GM12872 (cell line): ENCODE measurements at regions not wholly inside any gene's neighbourhood (a gene's known extent, or its start where the extent isn't known, plus 50 kb on each side); places are given as distances from the start of the nearest gene placed in this dataset.

ENCODE experiments used
- CTCF ChIP-seq: IDR thresholded peaks from 3 replicates; pipeline ENCODE4 v1.5.1; 2011; ENCODE audit warnings: low read depth, mild to moderate bottlenecking, low read length, moderate library complexity; ENCODE audit not compliant: insufficient read depth

GRCh38 chr18:57980573-57981307 is 63.3 kb upstream of the NEDD4L start:
- TF ChIP-seq CTCF, result no peak

GRCh38 chr18:57976230-57976773 is 67.7 kb upstream of the NEDD4L start:
- no peak for TF ChIP-seq CTCF

DNA sequence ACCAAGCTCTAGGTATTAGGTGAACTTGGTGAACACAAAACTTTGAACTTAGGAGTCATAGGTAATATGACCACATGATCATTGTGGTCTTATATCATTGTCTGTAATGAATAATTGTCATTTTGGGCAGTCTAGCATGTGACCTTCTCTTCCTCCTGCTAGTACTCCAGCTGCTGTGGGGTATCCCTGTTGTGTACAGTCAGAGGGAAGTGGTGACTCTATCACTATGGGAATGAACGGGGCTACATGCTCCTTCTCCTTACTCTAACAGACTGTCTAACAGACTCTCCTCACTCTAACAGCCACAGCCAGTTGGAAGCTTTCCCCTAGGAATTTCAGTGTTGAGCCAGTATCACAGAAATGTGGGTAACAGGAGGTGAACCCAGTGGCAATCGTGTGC is 68.2 kb upstream of the NEDD4L start:
- no peak for TF ChIP-seq CTCF

DNA sequence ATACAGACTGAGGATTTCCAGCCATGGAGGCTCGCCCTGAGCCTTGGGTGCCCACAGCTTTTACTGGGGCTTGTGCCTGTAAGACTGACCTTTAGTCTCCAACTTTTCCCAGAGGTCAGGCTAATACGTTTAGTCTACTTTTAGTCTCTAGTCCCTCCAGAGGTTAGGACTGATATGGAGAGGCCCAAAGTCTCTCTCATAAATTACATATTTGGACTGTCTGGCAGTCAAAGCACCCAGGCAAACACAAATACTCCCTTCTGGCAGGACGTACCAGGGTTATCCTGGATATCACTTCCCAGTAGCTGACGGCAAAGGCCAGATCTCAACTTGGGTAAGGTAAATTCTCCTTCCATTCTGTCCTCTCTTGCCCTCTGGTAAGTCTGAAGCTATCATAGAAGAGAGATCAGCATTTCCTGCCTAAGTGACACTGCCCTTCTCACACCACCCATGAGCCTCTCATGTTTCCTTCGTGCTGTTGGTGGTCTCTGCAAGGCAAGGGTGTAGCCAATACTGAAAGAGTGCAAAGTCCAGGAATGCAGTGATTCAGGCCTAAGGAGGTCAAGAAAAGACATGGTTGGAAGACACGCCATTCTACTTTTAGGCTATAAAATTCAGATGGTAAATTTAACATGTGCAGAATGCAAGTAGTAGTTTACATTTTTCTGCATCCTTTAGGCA is 69.3 kb upstream of the NEDD4L start:
- TF ChIP-seq CTCF, result no peak

DNA sequence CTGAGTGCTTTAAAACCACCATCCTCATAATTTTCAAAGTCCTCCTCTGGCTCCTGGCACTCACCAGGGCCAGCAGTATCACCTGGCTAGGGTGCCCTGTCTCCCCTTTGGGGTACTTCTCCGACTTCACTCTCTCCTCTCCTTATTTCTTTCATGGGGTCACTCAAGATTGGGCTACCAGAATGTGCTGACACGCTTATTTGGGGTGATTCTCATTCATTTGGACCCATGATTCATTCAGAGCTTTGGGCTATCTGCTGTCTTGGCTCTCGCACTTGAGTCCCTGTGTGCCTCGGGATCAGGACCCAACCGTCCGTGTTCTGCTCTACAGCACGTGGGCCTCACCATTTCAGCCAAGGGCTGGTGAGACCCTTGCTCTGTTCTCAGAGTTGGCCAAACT is 70.1 kb upstream of the NEDD4L start:
- TF ChIP-seq CTCF, result no peak

- TF ChIP-seq CTCF, result peak; percentile 56
Observed at GRCh38 chr18:57970356-57971095, 73.5 kb upstream of the NEDD4L start.

- no peak for TF ChIP-seq CTCF
Observed at GRCh38 chr18:57969824-57970223, 74.2 kb upstream of the NEDD4L start.
